ENCODE measurements at regions not wholly inside any gene's neighbourhood (a gene's known extent, or its start where the extent isn't known, plus 50 kb on each side); places are given as distances from the start of the nearest gene placed in this dataset.
"Not testable (repeated sequence)": the region's sequence is repeated elsewhere in the genome, so short reads cannot be mapped to it uniquely, and the experiment has no call there.

DNA sequence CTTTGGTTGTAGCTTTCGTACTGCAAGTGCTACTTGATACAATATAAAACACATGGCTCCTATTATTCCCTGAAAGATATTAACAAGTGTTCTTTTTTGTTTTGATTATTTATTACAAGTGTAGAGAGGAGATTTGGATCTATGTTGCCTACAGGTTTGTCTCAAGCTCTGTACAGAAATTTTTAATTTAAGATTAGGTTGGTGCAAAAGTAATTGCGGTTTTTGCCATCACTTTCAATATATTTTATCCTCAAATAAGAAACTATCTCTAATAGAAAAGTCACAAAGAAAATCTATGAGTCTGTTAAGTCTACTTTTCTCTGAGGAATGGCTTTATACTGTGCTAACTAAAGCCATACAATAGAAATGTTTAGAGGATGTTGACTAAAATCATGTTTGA is 1086.1 kb downstream of the GRM8 start:
- DNase-seq: no peak

DNA sequence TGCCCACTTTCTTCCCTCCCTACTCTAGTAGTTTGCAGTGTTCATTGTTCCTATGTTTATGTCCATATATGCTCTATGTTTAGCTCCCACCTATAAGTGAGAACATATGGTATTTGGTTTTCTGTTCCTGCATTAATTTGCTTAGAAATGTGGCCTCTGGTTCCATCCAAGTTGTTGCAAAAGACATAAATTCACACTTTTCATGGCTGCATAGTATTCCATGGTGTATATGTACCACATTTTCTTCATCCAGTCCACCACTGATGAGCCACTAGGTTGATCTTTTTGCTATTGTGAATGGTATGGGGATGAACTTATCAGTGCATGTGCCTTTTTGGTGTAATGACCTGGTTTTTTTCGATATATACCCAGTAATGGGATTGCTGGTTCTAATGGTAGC is 1089.1 kb downstream of the GRM8 start:
- DNase-seq: no peak

DNA sequence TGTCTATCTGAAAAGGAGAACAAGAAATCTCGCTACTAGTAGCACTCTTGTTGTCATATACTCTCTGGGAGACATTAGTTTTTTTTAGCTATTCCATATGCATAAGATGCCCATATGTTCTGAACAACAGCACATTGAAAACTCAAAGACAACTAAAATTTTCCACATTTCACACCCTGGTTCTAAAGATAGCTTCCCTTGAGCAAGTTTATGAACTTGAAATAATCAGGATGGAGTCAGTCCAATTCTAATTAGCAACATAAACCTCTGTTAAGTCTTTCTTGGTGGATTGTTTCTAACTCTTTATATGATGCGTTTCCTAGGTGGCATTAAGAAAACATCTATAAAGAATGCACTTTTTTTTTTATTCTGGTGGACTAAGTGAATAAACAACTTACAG is 1095.3 kb downstream of the GRM8 start:
- DNase-seq: no peak

DNA sequence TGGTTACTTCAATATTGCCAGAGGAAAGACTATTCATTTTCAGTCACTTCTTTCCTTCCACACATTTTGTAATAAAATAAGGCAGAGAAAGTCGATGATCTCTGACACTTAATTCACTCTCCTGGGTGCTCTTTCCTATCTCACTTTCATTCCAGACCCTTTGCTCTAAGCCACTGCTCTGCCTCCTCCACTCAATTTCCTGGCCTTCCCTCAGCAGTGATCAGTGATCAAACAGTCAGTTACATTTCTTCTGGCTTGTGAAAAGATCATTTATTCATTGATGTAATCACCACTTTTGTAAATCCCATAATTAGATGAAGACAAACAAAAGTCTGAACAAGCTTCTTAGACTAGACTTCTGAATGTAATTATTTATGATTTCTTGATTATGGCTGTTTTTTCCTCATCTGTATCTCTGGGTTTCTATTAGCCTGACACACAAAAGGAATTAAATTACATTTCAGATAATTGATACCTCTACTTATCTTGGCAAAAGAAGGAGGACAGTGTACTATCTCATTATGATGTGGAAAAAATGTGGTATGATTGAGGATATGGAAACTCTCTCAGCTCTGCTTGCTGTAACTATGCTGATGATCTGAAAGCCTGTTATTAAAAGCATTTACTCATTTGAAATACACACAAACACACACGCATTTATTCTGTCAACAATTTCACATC is 1102.3 kb downstream of the GRM8 start:
- no peak for DNase-seq

DNA sequence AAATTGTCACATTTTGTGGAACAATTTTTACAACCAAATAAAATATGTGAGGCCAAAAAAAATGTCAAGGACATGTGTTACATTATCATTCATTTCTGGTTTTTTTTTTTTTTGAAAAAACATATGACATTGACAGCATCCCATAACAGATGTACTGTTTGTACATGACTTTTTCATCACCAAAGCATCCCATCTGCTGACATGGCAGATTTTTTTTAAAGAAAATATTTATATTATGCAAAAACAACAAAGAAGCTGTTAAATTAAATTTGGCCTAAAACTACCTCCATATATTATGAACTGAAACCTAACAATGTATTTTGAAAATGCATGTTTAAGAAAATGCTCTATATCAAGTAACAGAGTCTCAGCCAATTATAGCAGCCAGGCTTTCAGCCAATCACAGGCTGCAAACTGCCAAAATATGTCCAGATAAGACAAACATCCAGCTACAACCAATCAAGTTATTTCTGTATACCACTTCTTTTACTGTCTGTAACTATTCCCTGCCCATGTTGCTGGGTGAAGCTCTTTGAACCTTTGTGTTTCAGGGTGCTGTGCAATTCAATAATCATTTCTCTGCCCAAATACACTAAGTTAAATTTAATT is 1111.8 kb downstream of the GRM8 start:
- no peak for DNase-seq

GRCh38 chr7:126119981-126120380 is 1132.8 kb downstream of the GRM8 start:
- no peak for DNase-seq

DNA sequence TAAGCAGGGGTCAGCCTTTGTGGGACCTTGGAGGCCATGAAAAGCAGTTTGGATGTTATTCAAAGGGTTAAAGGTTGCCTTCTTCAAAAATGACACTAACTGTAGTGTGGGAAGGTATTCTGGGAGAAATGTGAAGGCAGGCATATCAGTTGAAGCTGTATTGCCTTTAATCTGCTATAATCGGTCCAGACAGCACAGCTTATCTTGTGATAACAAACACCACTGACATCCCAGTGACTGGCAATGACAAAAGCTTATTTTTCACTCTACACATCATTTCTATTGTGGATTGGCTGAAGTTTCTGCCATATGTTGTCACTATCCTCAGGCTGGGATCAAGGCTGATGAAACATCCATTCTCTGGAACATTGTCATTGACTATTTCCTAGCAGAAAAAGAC is 1149.2 kb downstream of the GRM8 start:
- DNase-seq: no peak

DNA sequence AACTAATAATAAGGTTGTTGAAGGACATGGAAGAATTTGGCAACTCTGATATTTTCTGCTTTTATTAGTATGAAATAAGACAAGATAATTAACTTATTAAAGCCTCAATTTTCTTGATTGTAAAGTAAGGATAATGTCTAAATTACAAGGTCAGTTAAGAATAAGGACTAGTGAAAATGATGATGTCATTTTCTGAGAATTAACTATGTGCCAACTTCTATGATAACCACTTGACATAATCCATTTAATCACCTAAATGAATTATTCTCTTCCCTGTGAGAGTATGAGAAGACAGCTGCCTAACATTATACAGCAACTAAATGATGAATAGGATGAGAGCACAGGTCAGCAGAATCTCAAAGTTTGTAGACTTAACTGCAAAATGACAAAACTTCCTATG is 1153.4 kb upstream of the POT1 start:
- DNase-seq: no peak

DNA sequence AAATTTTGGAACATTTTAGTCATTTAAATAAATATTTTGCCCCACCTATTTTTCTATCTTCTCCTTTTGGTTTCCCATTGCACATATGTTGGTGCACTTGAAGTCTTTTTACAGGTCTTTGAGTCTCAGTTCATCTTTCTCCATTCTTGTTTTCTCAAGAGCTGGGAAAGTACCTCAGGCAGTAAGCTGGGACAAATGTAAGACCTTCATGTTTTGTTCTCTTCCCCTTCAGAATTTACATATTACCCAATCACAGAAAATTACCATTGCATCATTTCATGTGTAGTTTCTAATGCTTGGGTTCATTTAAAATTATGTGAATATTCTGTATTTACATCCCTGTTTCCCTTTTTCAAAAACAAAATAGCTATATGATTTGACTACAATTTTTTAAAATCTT is 1150.0 kb upstream of the POT1 start:
- DNase-seq: no peak

DNA sequence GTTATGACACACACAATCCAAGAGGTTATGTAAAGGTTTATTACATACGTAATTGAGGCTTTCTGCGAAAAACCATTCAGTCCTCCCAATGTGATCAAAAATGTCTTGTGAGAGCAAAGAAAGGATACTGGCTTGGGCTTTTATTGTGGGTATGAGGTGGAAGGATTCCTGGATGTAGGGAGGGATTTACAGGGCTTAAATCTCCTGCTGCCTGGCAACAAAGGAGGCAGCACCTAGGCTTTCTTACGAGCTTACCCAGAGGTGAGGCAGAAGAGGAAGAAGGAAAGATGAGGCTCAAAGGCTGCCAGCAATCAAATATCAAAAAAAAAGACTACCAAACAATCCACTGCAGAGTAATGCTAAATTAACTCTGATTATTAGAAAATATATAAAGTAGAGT is 1149.5 kb upstream of the POT1 start:
- DNase-seq: no peak

GRCh38 chr7:126065766-126066165 is 1136.1 kb upstream of the POT1 start:
- DNase-seq: no peak

GRCh38 chr7:126057979-126058378 is 1128.4 kb upstream of the POT1 start:
- DNase-seq: no peak

GRCh38 chr7:126056613-126057012 is 1127.0 kb upstream of the POT1 start:
- not testable (repeated sequence) for DNase-seq

DNA sequence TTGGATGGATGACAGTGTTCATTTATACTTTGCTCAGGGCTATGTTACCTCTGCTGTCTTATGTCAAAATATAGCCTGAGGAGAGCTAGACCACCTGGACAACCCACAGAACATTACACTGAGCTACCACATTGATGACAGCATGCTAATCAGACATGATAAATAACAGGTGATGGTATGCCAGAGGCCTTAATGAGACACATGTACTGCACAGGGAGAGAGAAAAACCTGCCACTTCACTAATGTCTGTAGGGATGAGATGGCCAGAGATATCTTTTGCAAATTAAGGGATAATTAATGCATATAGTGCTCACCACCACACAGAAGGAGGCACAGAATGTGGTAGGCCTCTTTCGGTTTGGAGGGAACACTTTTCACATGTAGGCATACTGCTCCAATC is 1122.6 kb upstream of the POT1 start:
- DNase-seq: no peak

- DNase-seq: no peak
Observed at GRCh38 chr7:126044662-126045061, 1115.0 kb upstream of the POT1 start.

DNA sequence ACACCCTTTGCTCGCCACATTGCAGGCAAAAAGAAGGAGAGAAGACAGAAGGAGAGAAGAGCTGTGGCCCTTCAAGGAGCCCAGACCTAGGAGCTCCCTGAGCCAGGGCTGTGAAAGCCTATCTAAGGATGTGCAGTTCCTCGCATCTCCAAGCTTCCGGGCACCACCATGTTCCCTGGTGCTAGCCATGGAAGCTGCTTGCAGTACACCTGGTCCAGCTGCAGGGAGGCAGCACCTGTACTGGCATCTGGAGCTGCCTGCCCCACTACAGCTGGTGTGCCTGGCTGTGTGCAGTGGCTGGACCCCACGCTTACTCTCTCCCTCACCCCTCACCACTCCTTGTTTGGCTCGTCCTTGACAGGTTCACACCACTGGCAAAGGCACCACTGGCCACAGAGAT is 1111.8 kb upstream of the POT1 start:
- DNase-seq: no peak

GRCh38 chr7:126040114-126041045 is 1110.8 kb upstream of the POT1 start:
- no peak for DNase-seq

- no peak for DNase-seq
Observed at GRCh38 chr7:126026421-126027088, 1096.9 kb upstream of the POT1 start.

GRCh38 chr7:126022452-126022851 is 1092.8 kb upstream of the POT1 start:
- no peak for DNase-seq

DNA sequence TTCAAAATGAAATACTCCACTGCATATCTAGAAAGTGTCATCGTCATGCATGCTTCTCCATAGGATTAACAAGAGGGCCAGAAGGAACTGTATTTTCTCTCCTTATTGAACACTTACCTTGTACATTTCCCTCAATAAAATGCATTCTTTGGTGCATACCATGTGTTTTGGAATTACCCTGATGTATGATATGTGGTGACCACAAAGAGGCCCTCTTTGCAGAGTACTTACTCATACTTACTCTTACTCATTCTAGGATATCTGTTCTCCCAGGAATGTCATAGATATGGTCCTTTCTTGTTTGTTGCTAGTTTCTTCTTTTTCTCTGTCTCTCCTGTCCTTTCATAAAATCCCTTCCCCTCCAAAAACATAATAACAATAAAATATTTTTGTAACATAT is 1087.1 kb upstream of the POT1 start:
- DNase-seq: no peak

- DNase-seq: no peak
Observed at GRCh38 chr7:126005064-126005463, 1075.4 kb upstream of the POT1 start.

DNA sequence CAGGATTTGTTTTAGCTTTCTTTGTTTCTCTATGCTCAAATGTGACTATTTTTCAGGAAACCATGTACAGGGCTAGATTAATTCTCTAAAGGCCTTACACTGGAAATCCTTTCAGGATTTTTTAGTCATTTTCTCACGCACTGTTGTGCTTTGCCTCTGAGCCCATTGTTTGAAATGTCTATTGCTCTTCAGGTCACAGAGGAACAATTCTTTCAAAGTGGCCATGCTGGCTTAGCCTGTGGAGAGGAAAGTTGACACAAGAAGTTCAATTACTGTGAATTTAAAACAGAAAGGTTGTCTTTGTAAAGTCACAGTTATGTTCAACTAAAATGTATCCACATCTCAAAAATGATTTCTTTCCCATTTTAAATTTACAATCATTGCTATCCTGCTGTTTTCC is 1071.7 kb upstream of the POT1 start:
- no peak for DNase-seq

DNA sequence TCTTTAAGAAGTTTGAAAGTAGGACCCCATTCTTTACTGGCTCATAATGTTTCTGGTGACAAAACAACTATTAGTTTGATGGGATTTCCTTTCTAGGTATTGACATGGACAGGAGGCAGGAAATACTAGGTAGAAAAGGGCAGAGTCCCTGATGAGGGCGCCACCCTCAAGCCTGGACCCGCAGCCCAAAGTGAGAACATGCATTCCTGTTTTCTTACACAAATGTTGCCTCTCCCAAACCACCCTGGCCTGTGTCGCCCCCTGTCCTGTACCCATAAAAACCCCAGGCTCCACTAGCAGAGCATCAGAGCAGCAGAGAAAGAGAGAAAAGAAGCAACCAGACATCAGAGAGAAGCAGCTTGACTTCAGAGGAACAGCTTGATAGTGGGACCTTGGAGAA is 1055.2 kb upstream of the POT1 start:
- DNase-seq: no peak

Data from HCEC 1CT (cell line).